Thoracic aorta (tissue), 2 donors: ENCODE measurements at regions not wholly inside any gene's neighbourhood (a gene's known extent, or its start where the extent isn't known, plus 50 kb on each side); places are given as distances from the start of the nearest gene placed in this dataset.

Experiments
- ATAC-seq: fragments of 150-250 bp; one replicate; pipeline ENCODE4 v1.8.0; 2017; ENCODE audit warnings: low read depth; ENCODE audit not compliant: insufficient number of reproducible peaks, low FRiP score
- DNase-seq: peaks from one replicate; pipeline ENCODE4 v3.0.0-alpha.2; 2020; ENCODE audit warnings: low spot score
- H3K27ac ChIP-seq, 2 donors: fragments of 200-600 bp; sonication (generic); 1 replicate in 1 of 2; 2 replicates in 1 of 2; pipeline ENCODE4 v1.5.1; 2016; ENCODE audit warnings: mild to moderate bottlenecking in 2 of 2, moderate library complexity in 2 of 2
- H3K27me3 ChIP-seq: fragments of 200-600 bp; sonication (generic); replicated peaks from 2 replicates; pipeline ENCODE4 v1.6.0; 2016; ENCODE audit warnings: mild to moderate bottlenecking; ENCODE audit not compliant: insufficient read depth
- H3K36me3 ChIP-seq: fragments of 200-600 bp; sonication (generic); one replicate; pipeline ENCODE4 v1.5.1; 2016
- H3K4me1 ChIP-seq, 2 donors: fragments of 200-600 bp; sonication (generic); 1 replicate in 1 of 2; 2 replicates in 1 of 2; pipeline versions ENCODE4 v1.5.1 to v1.6.0; 2016; ENCODE audit warnings: low read depth in 2 of 2, mild to moderate bottlenecking in 1 of 2; ENCODE audit not compliant: control insufficient read depth in 1 of 2
- H3K4me3 ChIP-seq: fragments of 200-600 bp; sonication (generic); 2 replicates; pipeline ENCODE4 v1.5.1; 2016; ENCODE audit warnings: mild to moderate bottlenecking
- H3K9me3 ChIP-seq: fragments of 200-600 bp; sonication (generic); 2 replicates; pipeline ENCODE4 v1.5.1; 2016
- CTCF ChIP-seq: fragments of 200-600 bp; sonication (generic); IDR thresholded peaks from one replicate; pipeline ENCODE4 v1.5.1; 2019; ENCODE audit warnings: antibody characterized with exemption

GRCh38 chr20:12610871-12611270 is 397.9 kb upstream of the SPTLC3 start:
- no peak for ATAC-seq

GRCh38 chr20:12614764-12615163 is 394.0 kb upstream of the SPTLC3 start:
- no peak for TF ChIP-seq CTCF
- ATAC-seq (no peak), DNase-seq (no peak)
- no peak overlapping the region for H3K4me3 ChIP-seq
- H3K27ac ChIP-seq = no peak overlapping the region
- H3K9me3 ChIP-seq = no peaks in the 10 kb centered on the region
- no peaks in the 10 kb centered on the region for H3K27me3 ChIP-seq
- H3K4me1 ChIP-seq = no peaks in the 10 kb centered on the region
- H3K36me3 ChIP-seq = no peaks in the 10 kb centered on the region

More at GRCh38 chr20:12610871-12611270, 397.9 kb upstream of the SPTLC3 start:
- Histone ChIP-seq H3K27me3 (no peaks in the 10 kb centered on the region), H3K9me3 (no peaks in the 10 kb centered on the region), H3K4me3 (no peak overlapping the region), H3K36me3 (no peaks in the 10 kb centered on the region), H3K27ac (no peak overlapping the region), H3K4me1 (no peaks in the 10 kb centered on the region)
- TF ChIP-seq CTCF = no peak
- DNase-seq = no peak

- Histone ChIP-seq H3K4me1 (no peaks in the 10 kb centered on the region), H3K4me3 (no peak overlapping the region), H3K27me3 (no peaks in the 10 kb centered on the region), H3K9me3 (no peaks in the 10 kb centered on the region), H3K27ac (no peak overlapping the region), H3K36me3 (no peaks in the 10 kb centered on the region)
- no peak for TF ChIP-seq CTCF
- DNase-seq (no peak), ATAC-seq (no peak)
Measured at GRCh38 chr20:12617076-12617475, 391.7 kb upstream of the SPTLC3 start.

- no peak for ATAC-seq
- Histone ChIP-seq H3K27ac (no peak overlapping the region), H3K4me1 (no peaks in the 10 kb centered on the region), H3K4me3 (no peak overlapping the region), H3K27me3 (no peaks in the 10 kb centered on the region), H3K9me3 (no peaks in the 10 kb centered on the region), H3K36me3 (no peaks in the 10 kb centered on the region)
- DNase-seq = no peak
- no peak for TF ChIP-seq CTCF
Measured at GRCh38 chr20:12623870-12624269, 384.9 kb upstream of the SPTLC3 start.

GRCh38 chr20:12627485-12627884 is 381.3 kb upstream of the SPTLC3 start:
- DNase-seq = no peak
- Histone ChIP-seq H3K4me3 (no peak overlapping the region), H3K36me3 (no peaks in the 10 kb centered on the region), H3K27me3 (no peaks in the 10 kb centered on the region), H3K9me3 (no peaks in the 10 kb centered on the region), H3K27ac (no peak overlapping the region), H3K4me1 (no peaks in the 10 kb centered on the region)
- no peak for ATAC-seq
- TF ChIP-seq CTCF = no peak
